ENCODE measurements at regions not wholly inside any gene's neighbourhood (a gene's known extent, or its start where the extent isn't known, plus 50 kb on each side); places are given as distances from the start of the nearest gene placed in this dataset.

DNA sequence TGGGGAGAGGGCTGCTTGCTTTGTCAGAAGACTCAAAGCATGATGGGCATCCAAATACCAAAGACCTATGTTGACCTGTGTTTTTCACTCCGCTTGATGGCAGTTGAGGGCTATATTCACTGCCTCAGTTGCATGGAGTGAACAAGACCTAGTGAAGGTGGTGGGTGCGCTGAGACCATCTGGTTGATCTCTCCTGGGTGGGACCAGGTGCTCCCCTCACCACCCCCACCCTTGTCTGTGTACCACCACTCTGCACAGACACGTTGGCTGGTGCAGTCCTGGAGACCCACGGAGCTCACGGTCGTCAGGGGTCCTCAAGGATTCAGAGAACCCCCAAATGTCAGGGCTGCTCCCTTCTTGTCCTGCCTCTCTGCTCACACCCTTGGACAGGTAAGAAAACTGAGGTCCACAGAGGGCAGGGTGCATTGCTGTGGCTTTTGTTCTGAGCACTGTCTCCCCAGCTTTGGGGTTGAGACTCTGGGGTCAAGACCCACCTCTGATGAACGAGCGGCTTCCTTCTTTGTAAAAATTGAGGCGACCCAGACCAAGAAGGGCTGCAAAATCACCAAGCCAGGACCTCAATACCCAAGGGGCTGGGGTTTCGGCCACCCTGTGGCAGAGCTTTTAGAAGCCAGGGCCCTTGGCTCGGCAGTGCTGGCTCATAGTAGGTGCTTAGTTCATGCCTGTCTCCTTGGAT lies 166.3 kb upstream of the RTL1 start:
- TF ChIP-seq, protein P1, sequence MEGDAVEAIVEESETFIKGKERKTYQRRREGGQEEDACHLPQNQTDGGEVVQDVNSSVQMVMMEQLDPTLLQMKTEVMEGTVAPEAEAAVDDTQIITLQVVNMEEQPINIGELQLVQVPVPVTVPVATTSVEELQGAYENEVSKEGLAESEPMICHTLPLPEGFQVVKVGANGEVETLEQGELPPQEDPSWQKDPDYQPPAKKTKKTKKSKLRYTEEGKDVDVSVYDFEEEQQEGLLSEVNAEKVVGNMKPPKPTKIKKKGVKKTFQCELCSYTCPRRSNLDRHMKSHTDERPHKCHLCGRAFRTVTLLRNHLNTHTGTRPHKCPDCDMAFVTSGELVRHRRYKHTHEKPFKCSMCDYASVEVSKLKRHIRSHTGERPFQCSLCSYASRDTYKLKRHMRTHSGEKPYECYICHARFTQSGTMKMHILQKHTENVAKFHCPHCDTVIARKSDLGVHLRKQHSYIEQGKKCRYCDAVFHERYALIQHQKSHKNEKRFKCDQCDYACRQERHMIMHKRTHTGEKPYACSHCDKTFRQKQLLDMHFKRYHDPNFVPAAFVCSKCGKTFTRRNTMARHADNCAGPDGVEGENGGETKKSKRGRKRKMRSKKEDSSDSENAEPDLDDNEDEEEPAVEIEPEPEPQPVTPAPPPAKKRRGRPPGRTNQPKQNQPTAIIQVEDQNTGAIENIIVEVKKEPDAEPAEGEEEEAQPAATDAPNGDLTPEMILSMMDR (IDR thresholded peaks at IDR 0.05) = no peak
- no peak for TF ChIP-seq ZFX (IDR thresholded peaks at IDR 0.05; ENCODE audit: borderline replicate concordance)

Data from 22Rv1 (cell line).